ENCODE measurements at regions not wholly inside any gene's neighbourhood (a gene's known extent, or its start where the extent isn't known, plus 50 kb on each side); places are given as distances from the start of the nearest gene placed in this dataset.

DNA sequence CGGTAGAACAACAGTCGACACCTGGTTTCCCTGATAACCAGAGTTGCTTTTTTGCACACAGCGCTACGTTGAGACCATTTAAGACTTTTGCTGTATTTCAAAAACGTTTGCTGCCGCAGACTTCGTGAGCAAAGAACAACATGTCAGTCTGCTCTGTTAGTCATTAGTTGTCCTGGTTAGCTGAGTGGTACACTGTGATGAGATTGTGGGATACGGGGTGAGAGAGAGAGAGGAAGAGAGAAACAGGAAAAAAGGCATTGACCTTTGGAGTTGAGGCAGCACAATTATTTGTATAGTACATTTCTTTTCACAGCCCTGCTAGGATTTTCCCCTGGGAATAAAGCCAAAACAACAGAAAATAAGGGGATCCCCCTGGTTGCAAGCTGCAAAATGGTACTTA lies 306.1 kb upstream of the WWC1 start:
- Histone ChIP-seq H3K9me1 (ENCODE audit: control insufficient read depth, extremely low read depth, insufficient read depth, low read length) (no peaks in the 10 kb centered on the region), H3K4me2 (ENCODE audit: control insufficient read depth, extremely low read depth, insufficient read depth, low read depth, low read length) (no peak overlapping the region), H3K36me3 (ENCODE audit: control insufficient read depth in 2 of 2, extremely low read depth in 1 of 2, insufficient read depth in 2 of 2, low read length in 2 of 2) (peaks cover 8 to 10% of the 10 kb centered on the region in 2 experiments), H3K27me3 (ENCODE audit: control insufficient read depth, extremely low read depth, insufficient read depth, low read length) (no peaks in the 10 kb centered on the region), H3K4me1 (ENCODE audit: control insufficient read depth, extremely low read depth, insufficient read depth, low read length) (no peaks in the 10 kb centered on the region), H3K9ac (ENCODE audit: control insufficient read depth, extremely low read depth, insufficient read depth, low read length) (no peak overlapping the region), H3K79me2 (ENCODE audit: control insufficient read depth, insufficient read depth, low read length) (peaks cover 22% of the 10 kb centered on the region), H3K27ac (ENCODE audit: control insufficient read depth, insufficient read depth, low read length) (no peak overlapping the region), H2AFZ (ENCODE audit: control insufficient read depth, low read length) (no peak overlapping the region), H4K20me1 (ENCODE audit: control insufficient read depth, extremely low read depth, insufficient read depth, low read length) (peaks cover 3% of the 10 kb centered on the region), H3K9me3 (ENCODE audit: control insufficient read depth, low read depth, low read length) (no peaks in the 10 kb centered on the region), H3K4me3 (ENCODE audit: control insufficient read depth in 2 of 3, extremely low read depth in 1 of 3, insufficient read depth in 2 of 3, low read depth in 1 of 3, low read length in 3 of 3) (no peak overlapping the region)
- TF ChIP-seq EZH2 (IDR thresholded peaks at IDR 0.05; ENCODE audit: low read length): no peak
- TF ChIP-seq, protein P1, sequence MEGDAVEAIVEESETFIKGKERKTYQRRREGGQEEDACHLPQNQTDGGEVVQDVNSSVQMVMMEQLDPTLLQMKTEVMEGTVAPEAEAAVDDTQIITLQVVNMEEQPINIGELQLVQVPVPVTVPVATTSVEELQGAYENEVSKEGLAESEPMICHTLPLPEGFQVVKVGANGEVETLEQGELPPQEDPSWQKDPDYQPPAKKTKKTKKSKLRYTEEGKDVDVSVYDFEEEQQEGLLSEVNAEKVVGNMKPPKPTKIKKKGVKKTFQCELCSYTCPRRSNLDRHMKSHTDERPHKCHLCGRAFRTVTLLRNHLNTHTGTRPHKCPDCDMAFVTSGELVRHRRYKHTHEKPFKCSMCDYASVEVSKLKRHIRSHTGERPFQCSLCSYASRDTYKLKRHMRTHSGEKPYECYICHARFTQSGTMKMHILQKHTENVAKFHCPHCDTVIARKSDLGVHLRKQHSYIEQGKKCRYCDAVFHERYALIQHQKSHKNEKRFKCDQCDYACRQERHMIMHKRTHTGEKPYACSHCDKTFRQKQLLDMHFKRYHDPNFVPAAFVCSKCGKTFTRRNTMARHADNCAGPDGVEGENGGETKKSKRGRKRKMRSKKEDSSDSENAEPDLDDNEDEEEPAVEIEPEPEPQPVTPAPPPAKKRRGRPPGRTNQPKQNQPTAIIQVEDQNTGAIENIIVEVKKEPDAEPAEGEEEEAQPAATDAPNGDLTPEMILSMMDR (optimal IDR thresholded peaks at IDR 0.05 in 1 of 3, IDR thresholded peaks at IDR 0.05 in 1 of 3, conservative IDR thresholded peaks at IDR 0.05 in 1 of 3; ENCODE audit: extremely low read depth in 1 of 3, insufficient read depth in 2 of 3, low read length in 3 of 3): no peak
- FAIRE-seq (no peak), DNase-seq (ENCODE audit: low read depth, low spot score) (no peak)
- dilution Hi-C loops (cut with MboI; ENCODE audit: extremely low pct_ligation_motif_present, low sequenced_read_pairs): no loop called here

DNA sequence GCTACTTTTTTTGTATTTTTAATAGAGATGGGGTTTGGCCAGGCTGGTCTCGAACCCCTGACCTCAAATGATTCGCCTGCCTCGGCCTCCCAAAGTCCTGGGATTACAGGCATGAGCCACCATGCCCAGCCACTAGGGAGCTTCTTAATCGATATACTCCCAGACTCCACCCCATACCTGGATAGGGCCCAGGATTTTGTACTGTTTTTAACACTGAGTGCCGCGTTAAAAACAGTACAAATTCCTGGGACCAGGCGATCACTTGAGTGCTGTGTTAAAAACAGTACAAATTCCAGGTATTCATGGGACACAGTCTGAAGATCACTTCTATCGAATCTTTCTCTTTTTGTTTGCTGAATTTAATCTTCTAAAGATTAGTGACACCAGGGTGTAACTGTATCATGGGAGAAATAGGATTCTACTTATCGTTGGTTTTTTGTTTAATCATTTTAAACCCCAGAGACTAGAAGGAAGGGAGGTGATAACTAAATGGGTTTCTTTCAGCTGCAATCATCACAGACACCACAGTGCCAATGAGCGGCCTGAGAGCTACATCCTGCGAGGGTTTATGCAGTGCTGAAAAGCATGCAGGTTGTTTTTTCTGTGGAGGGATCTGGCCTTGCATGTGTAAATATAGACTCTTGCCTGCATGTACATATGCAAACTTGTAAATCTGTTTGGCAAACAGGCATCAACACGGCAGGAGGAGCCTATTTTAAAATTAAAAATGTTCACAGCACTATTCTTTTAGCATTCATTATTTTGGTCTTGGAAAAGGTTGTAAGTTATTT lies 303.8 kb upstream of the WWC1 start:
- Histone ChIP-seq H3K4me1 (ENCODE audit: control insufficient read depth, extremely low read depth, insufficient read depth, low read length) (no peaks in the 10 kb centered on the region), H3K9me3 (ENCODE audit: control insufficient read depth, low read depth, low read length) (no peaks in the 10 kb centered on the region), H3K9ac (ENCODE audit: control insufficient read depth, extremely low read depth, insufficient read depth, low read length) (no peak overlapping the region), H3K9me1 (ENCODE audit: control insufficient read depth, extremely low read depth, insufficient read depth, low read length) (no peaks in the 10 kb centered on the region), H3K27me3 (ENCODE audit: control insufficient read depth, extremely low read depth, insufficient read depth, low read length) (no peaks in the 10 kb centered on the region), H3K27ac (ENCODE audit: control insufficient read depth, insufficient read depth, low read length) (no peak overlapping the region), H3K4me2 (ENCODE audit: control insufficient read depth, extremely low read depth, insufficient read depth, low read depth, low read length) (no peak overlapping the region), H4K20me1 (ENCODE audit: control insufficient read depth, extremely low read depth, insufficient read depth, low read length) (peaks cover 3% of the 10 kb centered on the region), H3K4me3 (ENCODE audit: control insufficient read depth in 2 of 3, extremely low read depth in 1 of 3, insufficient read depth in 2 of 3, low read depth in 1 of 3, low read length in 3 of 3) (no peak overlapping the region), H2AFZ (ENCODE audit: control insufficient read depth, low read length) (no peak overlapping the region), H3K79me2 (ENCODE audit: control insufficient read depth, insufficient read depth, low read length) (peaks cover 22% of the 10 kb centered on the region), H3K36me3 (ENCODE audit: control insufficient read depth in 2 of 2, extremely low read depth in 1 of 2, insufficient read depth in 2 of 2, low read length in 2 of 2) (peaks cover 2 to 6% of the 10 kb centered on the region in 2 experiments)
- FAIRE-seq (no peak), DNase-seq (ENCODE audit: low read depth, low spot score) (no peak)
- TF ChIP-seq EZH2 (IDR thresholded peaks at IDR 0.05; ENCODE audit: low read length): no peak
- dilution Hi-C loops (cut with MboI; ENCODE audit: extremely low pct_ligation_motif_present, low sequenced_read_pairs): no loop called here

Measured in keratinocyte (primary cell).